Smooth muscle cell (in vitro differentiated cells): ENCODE measurements at regions not wholly inside any gene's neighbourhood (a gene's known extent, or its start where the extent isn't known, plus 50 kb on each side); places are given as distances from the start of the nearest gene placed in this dataset.
"Not testable (repeated sequence)": the region's sequence is repeated elsewhere in the genome, so short reads cannot be mapped to it uniquely, and the experiment has no call there.

Experiments used
- DNase-seq: peaks from one replicate; lab custom pipeline; 2025; ENCODE audit not compliant: unreplicated experiment; lab: John Stamatoyannopoulos, UW
- H2AFZ ChIP-seq: fragments of 200-600 bp; sonication (generic); 2 replicates; pipeline ENCODE4 v1.6.0; 2016; ENCODE audit warnings: antibody characterized with exemption, low read depth, mild to moderate bottlenecking
- H3F3A ChIP-seq: fragments of 200-600 bp; sonication (generic); 2 replicates; pipeline ENCODE4 v1.6.0; 2017; ENCODE audit warnings: antibody characterized with exemption, low read depth
- H3K27ac ChIP-seq: fragments of 200-600 bp; sonication (generic); 2 replicates; pipeline ENCODE4 v1.5.1; 2016; ENCODE audit warnings: low read depth, mild to moderate bottlenecking
- H3K27me3 ChIP-seq: fragments of 200-600 bp; sonication (generic); 2 replicates; pipeline ENCODE4 v1.6.1; 2016; ENCODE audit warnings: low read depth, mild to moderate bottlenecking
- H3K36me3 ChIP-seq: fragments of 200-600 bp; sonication (generic); 2 replicates; pipeline ENCODE4 v1.5.1; 2016; ENCODE audit warnings: low read depth
- H3K4me1 ChIP-seq: fragments of 200-600 bp; sonication (generic); 2 replicates; pipeline ENCODE4 v1.5.1; 2016; ENCODE audit warnings: low read depth
- H3K4me2 ChIP-seq: fragments of 200-600 bp; sonication (generic); 2 replicates; pipeline ENCODE4 v1.6.0; 2016; ENCODE audit warnings: mild to moderate bottlenecking
- H3K4me3 ChIP-seq: fragments of 200-600 bp; sonication (generic); 2 replicates; pipeline ENCODE4 v1.5.1; 2016; ENCODE audit warnings: mild to moderate bottlenecking
- H3K79me2 ChIP-seq: fragments of 200-600 bp; sonication (generic); 2 replicates; pipeline ENCODE4 v1.6.0; 2016; ENCODE audit warnings: low read depth, mild to moderate bottlenecking
- H3K9ac ChIP-seq: fragments of 200-600 bp; sonication (generic); 2 replicates; pipeline ENCODE4 v1.6.0; 2016; ENCODE audit warnings: low read depth
- H3K9me3 ChIP-seq: fragments of 200-600 bp; sonication (generic); replicated peaks from 2 replicates; pipeline ENCODE4 v1.5.1; 2016; ENCODE audit warnings: low read depth
- H4K20me1 ChIP-seq: fragments of 200-600 bp; sonication (generic); 2 replicates; pipeline ENCODE4 v1.6.0; 2016; ENCODE audit warnings: low read depth
- CTCF ChIP-seq: fragments of 200-600 bp; sonication (generic); IDR thresholded peaks from 2 replicates; pipeline ENCODE4 v1.5.1; 2017; ENCODE audit warnings: borderline replicate concordance, mild to moderate bottlenecking, antibody characterized with exemption; ENCODE audit not compliant: insufficient read depth, poor library complexity, severe bottlenecking
- WGBS: methylation state at CpG from one replicate; pipeline ENCODE4 v1.1.7; 2016; ENCODE audit warnings: low lambda C conversion rate; 5-methylcytosine and 5-hydroxymethylcytosine counted together

- H3K4me3 ChIP-seq, H3K36me3 ChIP-seq, H2AFZ ChIP-seq, H3K4me1 ChIP-seq, H3K9me3 ChIP-seq, H3K4me2 ChIP-seq, H3K79me2 ChIP-seq, DNase-seq, H3K9ac ChIP-seq, H3F3A ChIP-seq, H3K27me3 ChIP-seq, H3K27ac ChIP-seq, H4K20me1 ChIP-seq: not testable (repeated sequence)
- WGBS = 81% methylated on average over 1 of the region's 1 CpG
Measured at GRCh38 chr19:27419217-27419616, 1793.7 kb downstream of the UQCRFS1 start.

- Histone ChIP-seq H3K9ac (no peak overlapping the region), H4K20me1 (no peaks in the 10 kb centered on the region), H3K4me1 (no peaks in the 10 kb centered on the region), H3K4me3 (no peak overlapping the region), H3K9me3 (peaks cover 56% of the 10 kb centered on the region), H3K36me3 (peaks cover 5% of the 10 kb centered on the region), H3K79me2 (no peaks in the 10 kb centered on the region), H3K4me2 (no peak overlapping the region), H2AFZ (no peak overlapping the region), H3K27ac (no peak overlapping the region), H3K27me3 (no peaks in the 10 kb centered on the region), H3F3A (no peaks in the 10 kb centered on the region)
- DNase-seq = no peak
- 79% methylated on average over 2 of the region's 2 CpGs for WGBS
- no peak for TF ChIP-seq CTCF
Measured at GRCh38 chr19:27393591-27393990, 1819.4 kb downstream of the UQCRFS1 start.

GRCh38 chr19:27392027-27392632, 1820.8 kb downstream of the UQCRFS1 start:
- DNase-seq = no peak

GRCh38 chr19:27379306-27379705, 1833.6 kb downstream of the UQCRFS1 start:
- H2AFZ ChIP-seq, DNase-seq, H3K4me2 ChIP-seq, H3K4me3 ChIP-seq, H3K79me2 ChIP-seq, H3K9ac ChIP-seq, H3K36me3 ChIP-seq, H3K4me1 ChIP-seq, H3K27me3 ChIP-seq, H3F3A ChIP-seq, H3K27ac ChIP-seq, H4K20me1 ChIP-seq: not testable (repeated sequence)
- 37% methylated on average over 5 of the region's 5 CpGs for WGBS
- peaks cover 46% of the 10 kb centered on the region for H3K9me3 ChIP-seq

More at GRCh38 chr19:27392027-27392632, 1820.8 kb downstream of the UQCRFS1 start:
- peaks cover 5% of the 10 kb centered on the region for H3K36me3 ChIP-seq
- H3K9ac ChIP-seq = no peak overlapping the region
- peaks cover 50% of the 10 kb centered on the region for H3K9me3 ChIP-seq
- H3K4me2 ChIP-seq = no peak overlapping the region
- H3K27me3 ChIP-seq = no peaks in the 10 kb centered on the region
- no peak overlapping the region for H3K4me3 ChIP-seq
- no peaks in the 10 kb centered on the region for H3F3A ChIP-seq
- no peak overlapping the region for H2AFZ ChIP-seq
- no peaks in the 10 kb centered on the region for H3K79me2 ChIP-seq
- H3K27ac ChIP-seq = no peak overlapping the region
- H4K20me1 ChIP-seq = no peaks in the 10 kb centered on the region
- TF ChIP-seq CTCF = no peak
- WGBS = 75% methylated on average over 5 of the region's 5 CpGs
- no peaks in the 10 kb centered on the region for H3K4me1 ChIP-seq

- not testable (repeated sequence) for H4K20me1 ChIP-seq
- 36% methylated on average over 3 of the region's 3 CpGs for WGBS
Measured at GRCh38 chr19:27369603-27370002, 1843.3 kb downstream of the UQCRFS1 start.

GRCh38 chr19:27362438-27362837, 1850.5 kb downstream of the UQCRFS1 start:
- H3K9ac ChIP-seq, DNase-seq, H4K20me1 ChIP-seq, H3K27ac ChIP-seq, H3K27me3 ChIP-seq, H3K79me2 ChIP-seq, H3K4me3 ChIP-seq, H3K4me2 ChIP-seq, H2AFZ ChIP-seq, H3K36me3 ChIP-seq, H3F3A ChIP-seq, H3K4me1 ChIP-seq: not testable (repeated sequence)
- 48% methylated on average over 5 of the region's 5 CpGs for WGBS
- peaks cover 65% of the 10 kb centered on the region for H3K9me3 ChIP-seq

More at GRCh38 chr19:27369603-27370002, 1843.3 kb downstream of the UQCRFS1 start:
- H3K9ac ChIP-seq, DNase-seq, H3K4me3 ChIP-seq, H3F3A ChIP-seq, H3K4me1 ChIP-seq, H3K27me3 ChIP-seq, H3K36me3 ChIP-seq, H3K27ac ChIP-seq, H3K4me2 ChIP-seq, H2AFZ ChIP-seq, H3K79me2 ChIP-seq: not testable (repeated sequence)
- peaks cover 58% of the 10 kb centered on the region for H3K9me3 ChIP-seq

- WGBS = 37% methylated on average over 4 of the region's 4 CpGs
- H3K9ac ChIP-seq = not testable (repeated sequence)
Measured at GRCh38 chr19:27355581-27355980, 1857.4 kb downstream of the UQCRFS1 start.

More at GRCh38 chr19:27355581-27355980, 1857.4 kb downstream of the UQCRFS1 start:
- H3K4me2 ChIP-seq, H3K4me1 ChIP-seq, H3K36me3 ChIP-seq, H4K20me1 ChIP-seq, H3K79me2 ChIP-seq, H2AFZ ChIP-seq, H3K27me3 ChIP-seq, H3K4me3 ChIP-seq, DNase-seq, H3F3A ChIP-seq, H3K27ac ChIP-seq: not testable (repeated sequence)
- peaks cover 63% of the 10 kb centered on the region for H3K9me3 ChIP-seq
